GM18868 (cell line): ENCODE measurements at regions not wholly inside any gene's neighbourhood (a gene's known extent, or its start where the extent isn't known, plus 50 kb on each side); places are given as distances from the start of the nearest gene placed in this dataset.

Experiments
- ATAC-seq: cut with Tn5 transposase; IDR thresholded peaks from one replicate; pipeline ENCODE4 v1.9.1; 2021; ENCODE audit warnings: mild to moderate bottlenecking, moderate library complexity; ENCODE audit not compliant: unreplicated experiment

- no peak for ATAC-seq
These were observed 51.5 kb upstream of the ARID1B start for GRCh38 chr6:156725712-156726111.

GRCh38 chr6:156720691-156721685, 56.2 kb upstream of the ARID1B start:
- peak; percentile 68 for ATAC-seq

GRCh38 chr6:156719720-156720563, 57.2 kb upstream of the ARID1B start:
- ATAC-seq = peak; percentile 70

GRCh38 chr6:156719395-156719719, 57.8 kb upstream of the ARID1B start:
- ATAC-seq = no peak

- ATAC-seq = no peak
These were observed 58.4 kb upstream of the ARID1B start for GRCh38 chr6:156718647-156719394.

- no peak for ATAC-seq
These were observed 59.6 kb upstream of the ARID1B start for GRCh38 chr6:156717542-156717941.

GRCh38 chr6:156715839-156716238, 61.3 kb upstream of the ARID1B start:
- no peak for ATAC-seq

GRCh38 chr6:156713548-156713947, 63.6 kb upstream of the ARID1B start:
- no peak for ATAC-seq

- no peak for ATAC-seq
These were observed 66.7 kb upstream of the ARID1B start for GRCh38 chr6:156710479-156710878.

GRCh38 chr6:156707818-156708217, 69.4 kb upstream of the ARID1B start:
- ATAC-seq = no peak

- ATAC-seq = no peak
These were observed 73.5 kb upstream of the ARID1B start for GRCh38 chr6:156703719-156704118.

GRCh38 chr6:156701966-156702365, 75.2 kb upstream of the ARID1B start:
- ATAC-seq = no peak

GRCh38 chr6:156700440-156701057, 76.6 kb upstream of the ARID1B start:
- no peak for ATAC-seq

- ATAC-seq = no peak
These were observed 77.2 kb upstream of the ARID1B start for GRCh38 chr6:156699935-156700334.

- ATAC-seq = peak; percentile 49
These were observed 78.2 kb upstream of the ARID1B start for GRCh38 chr6:156699017-156699421.

- peak; percentile 71 for ATAC-seq
These were observed 78.8 kb upstream of the ARID1B start for GRCh38 chr6:156698239-156699016.

- ATAC-seq = peak; percentile 46
These were observed 79.8 kb upstream of the ARID1B start for GRCh38 chr6:156697225-156697830.

- ATAC-seq = no peak
These were observed 81.4 kb upstream of the ARID1B start for GRCh38 chr6:156695742-156696141.

GRCh38 chr6:156694679-156695078, 82.5 kb upstream of the ARID1B start:
- ATAC-seq = no peak
